ENCODE measurements at regions not wholly inside any gene's neighbourhood (a gene's known extent, or its start where the extent isn't known, plus 50 kb on each side); places are given as distances from the start of the nearest gene placed in this dataset.
"Not testable (repeated sequence)": the region's sequence is repeated elsewhere in the genome, so short reads cannot be mapped to it uniquely, and the experiment has no call there.

GRCh38 chr13:53405616-53406015 lies 377.0 kb downstream of the OLFM4 start:
- no peak for DNase-seq (ENCODE audit: low spot score)

- no peak for DNase-seq (ENCODE audit: low spot score)
Measured at GRCh38 chr13:53408306-53408705, 379.7 kb downstream of the OLFM4 start.

- DNase-seq (ENCODE audit: low spot score), result no peak
Measured at GRCh38 chr13:53408847-53409568, 380.4 kb downstream of the OLFM4 start.

GRCh38 chr13:53411463-53411862 lies 382.9 kb downstream of the OLFM4 start:
- DNase-seq (ENCODE audit: low spot score), result no peak

- no peak for DNase-seq (ENCODE audit: low spot score)
Measured at GRCh38 chr13:53415135-53415534, 386.5 kb downstream of the OLFM4 start.

GRCh38 chr13:53417601-53418000 lies 389.0 kb downstream of the OLFM4 start:
- no peak for DNase-seq (ENCODE audit: low spot score)

GRCh38 chr13:53422415-53422814 lies 393.8 kb downstream of the OLFM4 start:
- DNase-seq (ENCODE audit: low spot score), result no peak

- DNase-seq (ENCODE audit: low spot score), result no peak
Measured at GRCh38 chr13:53436396-53436795, 407.8 kb downstream of the OLFM4 start.

- no peak for DNase-seq (ENCODE audit: low spot score)
Measured at GRCh38 chr13:53439439-53440225, 411.0 kb downstream of the OLFM4 start.

- no peak for DNase-seq (ENCODE audit: low spot score)
Measured at GRCh38 chr13:53442979-53443378, 414.4 kb downstream of the OLFM4 start.

- no peak for DNase-seq (ENCODE audit: low spot score)
Measured at GRCh38 chr13:53445686-53446085, 417.1 kb downstream of the OLFM4 start.

- DNase-seq (ENCODE audit: low spot score), result no peak
Measured at GRCh38 chr13:53447456-53447855, 418.8 kb downstream of the OLFM4 start.

GRCh38 chr13:53447863-53448262 lies 419.2 kb downstream of the OLFM4 start:
- no peak for DNase-seq (ENCODE audit: low spot score)

GRCh38 chr13:53452263-53452808 lies 423.7 kb downstream of the OLFM4 start:
- DNase-seq (ENCODE audit: low spot score), result not testable (repeated sequence)

- no peak for DNase-seq (ENCODE audit: low spot score)
Measured at GRCh38 chr13:53460796-53461195, 432.2 kb downstream of the OLFM4 start.

GRCh38 chr13:53463106-53463505 lies 434.5 kb downstream of the OLFM4 start:
- no peak for DNase-seq (ENCODE audit: low spot score)

GRCh38 chr13:53466576-53466975 lies 438.0 kb downstream of the OLFM4 start:
- no peak for DNase-seq (ENCODE audit: low spot score)

GRCh38 chr13:53473397-53473796 lies 444.8 kb downstream of the OLFM4 start:
- DNase-seq (ENCODE audit: low spot score), result no peak

GRCh38 chr13:53474878-53475277 lies 446.3 kb downstream of the OLFM4 start:
- DNase-seq (ENCODE audit: low spot score), result no peak

- no peak for DNase-seq (ENCODE audit: low spot score)
Measured at GRCh38 chr13:53490752-53491151, 462.1 kb downstream of the OLFM4 start.

GRCh38 chr13:53494406-53494805 lies 465.8 kb downstream of the OLFM4 start:
- DNase-seq (ENCODE audit: low spot score), result no peak

GRCh38 chr13:53499576-53500133 lies 471.0 kb downstream of the OLFM4 start:
- DNase-seq (ENCODE audit: low spot score), result no peak

- no peak for DNase-seq (ENCODE audit: low spot score)
Measured at GRCh38 chr13:53501387-53501786, 472.8 kb downstream of the OLFM4 start.
